Keratinocyte (primary cell): ENCODE measurements at regions not wholly inside any gene's neighbourhood (a gene's known extent, or its start where the extent isn't known, plus 50 kb on each side); places are given as distances from the start of the nearest gene placed in this dataset.

Experiments used
- CTCF ChIP-seq, 3 experiments: IDR thresholded peaks in 1 of 3; conservative IDR thresholded peaks in 1 of 3; optimal IDR thresholded peaks in 1 of 3; 2 replicates in 2 of 3; 3 replicates in 1 of 3; pipeline versions ENCODE3 to v1.5.1; 2011; ENCODE audit warnings: low read length in 3 of 3, mild to moderate bottlenecking in 3 of 3, moderate library complexity in 2 of 3, control low read depth in 1 of 3, inconsistent platforms in 1 of 3; ENCODE audit not compliant: insufficient read depth in 2 of 3; ENCODE audit errors: extremely low read depth in 1 of 3
- EZH2 ChIP-seq: IDR thresholded peaks from one replicate; pipeline ENCODE4 v1.6.1; 2012; ENCODE audit warnings: inconsistent platforms, mild to moderate bottlenecking, low read length, moderate library complexity

GRCh38 chr3:135393159-135393558, 572.4 kb upstream of the PPP2R3A start:
- TF ChIP-seq CTCF (optimal IDR thresholded peaks at IDR 0.05 in 1 of 3, IDR thresholded peaks at IDR 0.05 in 1 of 3, conservative IDR thresholded peaks at IDR 0.05 in 1 of 3; ENCODE audit: extremely low read depth in 1 of 3, insufficient read depth in 2 of 3, low read length in 3 of 3) (no peak), EZH2 (no peak)
